HUES48 (cell line): ENCODE measurements at regions not wholly inside any gene's neighbourhood (a gene's known extent, or its start where the extent isn't known, plus 50 kb on each side); places are given as distances from the start of the nearest gene placed in this dataset.

ENCODE experiments used
- H3K27ac ChIP-seq: one replicate; pipeline ENCODE4 v1.7.0; 2013; ENCODE audit warnings: low read depth, low read length, inconsistent platforms
- H3K27me3 ChIP-seq: 2 replicates; pipeline ENCODE4 v1.6.1; 2013; ENCODE audit warnings: mild to moderate bottlenecking, low read length; ENCODE audit not compliant: control insufficient read depth, insufficient read depth
- H3K36me3 ChIP-seq: 2 replicates; pipeline ENCODE4 v1.6.1; 2013; ENCODE audit warnings: low read length; ENCODE audit not compliant: control insufficient read depth, insufficient read depth
- H3K4me1 ChIP-seq: 2 replicates; pipeline ENCODE4 v1.6.1; 2013; ENCODE audit warnings: mild to moderate bottlenecking, low read length; ENCODE audit not compliant: control insufficient read depth, insufficient read depth
- H3K4me3 ChIP-seq: 2 replicates; pipeline ENCODE4 v1.5.1; 2013; ENCODE audit warnings: mild to moderate bottlenecking, low read depth, low read length
- H3K9ac ChIP-seq: 2 replicates; pipeline ENCODE4 v1.6.1; 2013; ENCODE audit warnings: mild to moderate bottlenecking, low read depth, low read length, moderate library complexity
- H3K9me3 ChIP-seq: 2 replicates; pipeline ENCODE4 v1.6.1; 2013; ENCODE audit warnings: low read length; ENCODE audit not compliant: control insufficient read depth, insufficient read depth

DNA sequence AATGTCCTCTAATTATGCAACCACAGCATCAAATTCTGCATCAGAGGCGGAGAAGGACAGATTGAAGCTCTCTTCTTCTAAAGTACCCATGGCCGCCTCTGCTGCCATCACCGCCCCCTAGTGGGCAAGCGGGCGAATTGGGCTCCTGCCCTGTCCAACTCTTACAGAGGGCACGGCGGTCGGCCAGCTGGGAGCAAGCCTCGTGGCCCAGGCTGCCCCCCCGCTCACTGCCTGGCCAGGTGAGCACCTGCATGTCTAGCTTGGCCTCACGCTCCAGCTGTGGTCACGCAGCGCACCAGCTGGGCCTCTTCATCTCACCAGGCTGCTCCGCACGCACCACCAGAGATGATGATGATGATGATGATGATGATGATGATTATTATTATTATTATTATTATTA is 146.1 kb upstream of the TOM1L1 start:
- Histone ChIP-seq H3K4me1 (no peaks in the 10 kb centered on the region), H3K36me3 (no peaks in the 10 kb centered on the region), H3K9me3 (no peaks in the 10 kb centered on the region), H3K4me3 (no peak overlapping the region), H3K27me3 (no peaks in the 10 kb centered on the region), H3K27ac (no peak overlapping the region), H3K9ac (no peak overlapping the region)

DNA sequence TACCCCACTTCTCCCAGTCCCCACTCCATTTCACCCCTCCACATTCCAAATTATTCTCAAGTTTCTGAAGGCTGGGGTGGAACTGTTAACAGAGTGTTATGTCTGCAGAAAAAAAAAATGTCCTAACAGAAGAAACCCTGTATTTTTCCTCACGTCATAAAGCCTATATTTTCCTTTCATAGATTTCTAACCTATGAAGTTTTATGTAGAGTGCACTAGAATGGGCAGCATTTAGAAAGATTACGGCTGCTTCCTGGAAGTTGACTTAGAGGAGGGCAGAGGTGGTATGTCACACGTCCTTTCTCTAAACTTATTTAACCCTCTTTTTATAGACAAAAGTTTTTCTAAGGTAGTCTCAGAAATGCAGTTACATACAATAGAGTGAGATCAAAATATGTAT is 139.8 kb upstream of the TOM1L1 start:
- H3K27ac ChIP-seq: no peak overlapping the region
- H3K36me3 ChIP-seq: no peaks in the 10 kb centered on the region
- H3K4me3 ChIP-seq: no peak overlapping the region
- no peaks in the 10 kb centered on the region for H3K27me3 ChIP-seq
- no peak overlapping the region for H3K9ac ChIP-seq
- no peaks in the 10 kb centered on the region; the same call in 1 of the 2 replicates for H3K9me3 ChIP-seq
- H3K4me1 ChIP-seq: no peaks in the 10 kb centered on the region

- peaks cover 7% of the 10 kb centered on the region for H3K4me1 ChIP-seq
- H3K27me3 ChIP-seq: no peaks in the 10 kb centered on the region
- H3K9ac ChIP-seq: no peak overlapping the region
- H3K4me3 ChIP-seq: no peak overlapping the region
- no peaks in the 10 kb centered on the region for H3K9me3 ChIP-seq
- H3K27ac ChIP-seq: no peak overlapping the region
- H3K36me3 ChIP-seq: no peaks in the 10 kb centered on the region
Measured at GRCh38 chr17:54770836-54771235, 129.8 kb upstream of the TOM1L1 start.

DNA sequence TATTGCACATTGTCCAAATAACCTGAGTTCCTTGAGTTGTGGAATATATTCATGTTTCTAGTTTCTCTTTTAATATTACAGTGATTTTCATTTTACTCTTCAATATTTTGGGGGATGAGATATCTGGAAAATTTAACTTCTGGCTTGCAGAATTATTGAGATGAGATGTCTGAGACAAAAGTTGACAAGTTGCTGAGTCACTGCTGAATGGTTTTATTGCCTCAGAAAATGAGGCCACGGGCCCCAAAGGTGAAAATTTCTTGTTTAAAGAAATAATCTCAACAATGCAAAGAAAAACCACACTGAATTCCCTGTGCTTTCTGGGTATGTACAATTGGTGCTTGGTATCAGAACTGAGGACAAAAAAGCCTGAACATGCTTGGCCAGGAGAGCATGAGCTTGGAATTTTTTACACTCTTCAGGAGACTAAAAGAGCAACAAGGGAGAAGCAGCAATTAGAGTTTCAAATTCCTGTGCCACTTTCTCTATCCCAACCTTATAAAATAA is 129.2 kb upstream of the TOM1L1 start:
- no peak overlapping the region for H3K9ac ChIP-seq
- H3K4me3 ChIP-seq: no peak overlapping the region
- H3K27ac ChIP-seq: no peak overlapping the region
- no peaks in the 10 kb centered on the region for H3K36me3 ChIP-seq
- H3K27me3 ChIP-seq: no peaks in the 10 kb centered on the region
- H3K9me3 ChIP-seq: no peaks in the 10 kb centered on the region
- peaks cover 7% of the 10 kb centered on the region for H3K4me1 ChIP-seq

GRCh38 chr17:54780238-54780637 is 120.4 kb upstream of the TOM1L1 start:
- no peaks in the 10 kb centered on the region for H3K36me3 ChIP-seq
- no peak overlapping the region for H3K27ac ChIP-seq
- H3K4me1 ChIP-seq: no peaks in the 10 kb centered on the region
- no peak overlapping the region for H3K4me3 ChIP-seq
- H3K27me3 ChIP-seq: no peaks in the 10 kb centered on the region
- no peak overlapping the region for H3K9ac ChIP-seq
- no peaks in the 10 kb centered on the region for H3K9me3 ChIP-seq

DNA sequence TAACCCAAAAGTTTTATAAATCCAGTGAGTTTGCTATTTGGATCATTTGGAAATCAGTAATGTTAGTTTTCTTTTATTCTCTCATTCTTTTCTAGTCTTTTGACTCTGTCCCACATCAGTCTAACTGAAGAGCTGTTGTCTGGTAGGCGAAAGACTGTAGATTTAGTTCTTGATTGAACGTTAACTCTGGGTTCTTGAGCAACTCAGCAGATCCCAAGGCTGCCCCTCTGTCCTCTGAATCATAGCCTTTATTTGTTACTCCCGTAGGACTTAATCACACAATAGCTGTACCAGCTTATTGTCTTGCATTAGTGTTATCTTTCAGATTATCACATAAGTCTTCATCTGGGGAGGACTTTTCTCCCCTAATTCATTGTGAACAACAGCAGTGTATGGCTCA is 119.3 kb upstream of the TOM1L1 start:
- Histone ChIP-seq H3K27ac (no peak overlapping the region), H3K9ac (no peak overlapping the region), H3K27me3 (no peaks in the 10 kb centered on the region), H3K4me3 (no peak overlapping the region), H3K9me3 (no peaks in the 10 kb centered on the region), H3K4me1 (no peaks in the 10 kb centered on the region), H3K36me3 (no peaks in the 10 kb centered on the region)

GRCh38 chr17:54784305-54784704 is 116.3 kb upstream of the TOM1L1 start:
- H3K27me3 ChIP-seq: no peaks in the 10 kb centered on the region
- no peak overlapping the region for H3K27ac ChIP-seq

GRCh38 chr17:54785643-54786268 is 114.9 kb upstream of the TOM1L1 start:
- Histone ChIP-seq H3K27ac (no peak overlapping the region), H3K36me3 (no peaks in the 10 kb centered on the region), H3K9me3 (no peaks in the 10 kb centered on the region), H3K4me1 (no peaks in the 10 kb centered on the region), H3K9ac (no peak overlapping the region), H3K4me3 (no peak overlapping the region), H3K27me3 (no peaks in the 10 kb centered on the region)

More at GRCh38 chr17:54784305-54784704, 116.3 kb upstream of the TOM1L1 start:
- H3K4me3 ChIP-seq: no peak overlapping the region
- no peak overlapping the region for H3K9ac ChIP-seq
- no peaks in the 10 kb centered on the region for H3K9me3 ChIP-seq
- no peaks in the 10 kb centered on the region for H3K36me3 ChIP-seq
- H3K4me1 ChIP-seq: no peaks in the 10 kb centered on the region

- no peak overlapping the region for H3K9ac ChIP-seq
- no peaks in the 10 kb centered on the region for H3K9me3 ChIP-seq
- no peaks in the 10 kb centered on the region for H3K27me3 ChIP-seq
- H3K4me3 ChIP-seq: no peak overlapping the region
- H3K4me1 ChIP-seq: no peaks in the 10 kb centered on the region
- H3K27ac ChIP-seq: no peak overlapping the region
- H3K36me3 ChIP-seq: no peaks in the 10 kb centered on the region
Measured at GRCh38 chr17:54789101-54789880, 111.4 kb upstream of the TOM1L1 start.

GRCh38 chr17:54793271-54793670 is 107.4 kb upstream of the TOM1L1 start:
- Histone ChIP-seq H3K36me3 (no peaks in the 10 kb centered on the region), H3K4me3 (no peak overlapping the region), H3K9me3 (no peaks in the 10 kb centered on the region), H3K9ac (no peak overlapping the region), H3K27ac (no peak overlapping the region), H3K4me1 (no peaks in the 10 kb centered on the region), H3K27me3 (no peaks in the 10 kb centered on the region)

DNA sequence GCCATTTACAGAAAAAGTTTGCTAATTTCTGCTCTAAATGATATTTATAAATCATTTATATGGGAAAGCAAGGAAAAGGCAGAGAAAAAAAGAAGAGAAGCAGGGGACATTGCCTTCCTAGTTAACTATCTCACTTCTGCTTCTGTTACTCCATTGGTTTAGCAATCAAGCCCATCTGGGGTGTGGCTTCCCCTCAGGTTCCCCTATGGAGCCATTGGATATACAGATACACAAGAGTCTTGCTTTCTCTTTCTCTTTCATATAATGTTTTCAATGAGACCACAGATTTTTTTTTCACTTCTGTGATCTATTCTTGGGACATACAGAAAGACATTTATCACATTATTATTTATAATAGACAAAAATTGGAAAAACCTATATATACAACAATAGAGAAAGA is 105.6 kb upstream of the TOM1L1 start:
- no peaks in the 10 kb centered on the region for H3K9me3 ChIP-seq
- no peaks in the 10 kb centered on the region for H3K36me3 ChIP-seq
- no peaks in the 10 kb centered on the region for H3K4me1 ChIP-seq
- no peak overlapping the region for H3K9ac ChIP-seq
- H3K27ac ChIP-seq: no peak overlapping the region
- no peak overlapping the region for H3K4me3 ChIP-seq
- no peaks in the 10 kb centered on the region for H3K27me3 ChIP-seq
